H9 (cell line): ENCODE measurements at regions not wholly inside any gene's neighbourhood (a gene's known extent, or its start where the extent isn't known, plus 50 kb on each side); places are given as distances from the start of the nearest gene placed in this dataset.
A peak's percentile ranks its signal among the peaks of the same experiment; 100 is the strongest.

ENCODE experiments used
- DNase-seq: peaks from one replicate; pipeline ENCODE4 v3.0.0-alpha.2; 2017
- H2AFZ ChIP-seq: one replicate; pipeline ENCODE4 v1.6.1; 2013; ENCODE audit warnings: mild to moderate bottlenecking, low read length, control low read depth, moderate library complexity
- H2AK5ac ChIP-seq: 2 replicates; pipeline ENCODE4 v1.6.1; 2013; ENCODE audit warnings: low read length, control low read depth, mixed read lengths; ENCODE audit not compliant: insufficient read length
- H2BK120ac ChIP-seq: one replicate; pipeline ENCODE4 v1.6.1; 2013; ENCODE audit warnings: low read depth, mild to moderate bottlenecking, low read length, control low read depth, inconsistent platforms; ENCODE audit not compliant: poor library complexity, severe bottlenecking
- H2BK12ac ChIP-seq: 2 replicates; pipeline ENCODE4 v1.6.1; 2013; ENCODE audit warnings: low read length, control low read depth, mixed read lengths, low read depth; ENCODE audit not compliant: insufficient read length
- H2BK15ac ChIP-seq: 2 replicates; pipeline ENCODE4 v1.6.1; 2013; ENCODE audit warnings: low read depth, low read length, control low read depth
- H2BK20ac ChIP-seq: one replicate; pipeline ENCODE4 v1.6.1; 2013; ENCODE audit warnings: low read depth, mild to moderate bottlenecking, low read length, control low read depth, inconsistent platforms; ENCODE audit not compliant: poor library complexity, severe bottlenecking
- H2BK5ac ChIP-seq: 2 replicates; pipeline ENCODE4 v1.6.1; 2013; ENCODE audit warnings: low read length, control low read depth, mixed read lengths; ENCODE audit not compliant: insufficient read length
- H3K14ac ChIP-seq: 2 replicates; pipeline ENCODE4 v1.6.1; 2013; ENCODE audit warnings: low read length, control low read depth; ENCODE audit not compliant: insufficient read depth
- H3K18ac ChIP-seq: 2 replicates; pipeline ENCODE4 v1.6.1; 2013; ENCODE audit warnings: low read depth, mild to moderate bottlenecking, mixed read lengths, low read length, control low read depth; ENCODE audit not compliant: insufficient read length
- H3K23ac ChIP-seq: 2 replicates; pipeline ENCODE4 v1.6.1; 2013; ENCODE audit warnings: low read length, control low read depth, mixed read lengths, low read depth; ENCODE audit not compliant: insufficient read length
- H3K23me2 ChIP-seq: 2 replicates; pipeline ENCODE4 v1.6.1; 2013; ENCODE audit warnings: low read depth, mild to moderate bottlenecking, mixed read lengths, low read length, control low read depth; ENCODE audit not compliant: insufficient read length, poor library complexity, severe bottlenecking
- H3K27ac ChIP-seq: 2 replicates; pipeline ENCODE4 v1.5.1; 2013; ENCODE audit warnings: low read length, control low read depth, mixed read lengths, low read depth; ENCODE audit not compliant: insufficient read length
- H3K27me3 ChIP-seq: 2 replicates; pipeline ENCODE4 v1.6.1; 2013; ENCODE audit warnings: low read length, control low read depth, inconsistent platforms; ENCODE audit not compliant: insufficient read depth
- H3K4ac ChIP-seq: 2 replicates; pipeline ENCODE4 v1.6.1; 2013; ENCODE audit warnings: low read depth, mild to moderate bottlenecking, control low read depth, inconsistent platforms, low read length, moderate library complexity
- H3K4me1 ChIP-seq: 2 replicates; pipeline ENCODE4 v1.6.1; 2013; ENCODE audit warnings: low read length, control low read depth, inconsistent platforms; ENCODE audit not compliant: insufficient read depth
- H3K4me2 ChIP-seq: 2 replicates; pipeline ENCODE4 v1.6.1; 2013; ENCODE audit warnings: low read length, control low read depth, mixed read lengths; ENCODE audit not compliant: insufficient read length, insufficient read depth
- H3K56ac ChIP-seq: 2 replicates; pipeline ENCODE4 v1.6.1; 2013; ENCODE audit warnings: low read depth, mild to moderate bottlenecking, mixed read lengths, low read length, control low read depth; ENCODE audit not compliant: insufficient read length
- H3K79me1 ChIP-seq: 2 replicates; pipeline ENCODE4 v1.6.1; 2013; ENCODE audit warnings: low read depth, mild to moderate bottlenecking, moderate library complexity, low read length, control low read depth, inconsistent platforms; ENCODE audit not compliant: insufficient read depth, poor library complexity, severe bottlenecking
- H3K79me2 ChIP-seq: 2 replicates; pipeline ENCODE4 v1.6.1; 2013; ENCODE audit warnings: low read length, control low read depth, inconsistent platforms; ENCODE audit not compliant: insufficient read depth
- H3K9ac ChIP-seq: 2 replicates; pipeline ENCODE4 v1.6.1; 2013; ENCODE audit warnings: low read length, control low read depth, mixed read lengths; ENCODE audit not compliant: insufficient read length; ENCODE audit errors: extremely low read depth
- H3K9me3 ChIP-seq: one replicate; pipeline ENCODE4 v1.6.1; 2013; ENCODE audit warnings: low read depth, low read length, inconsistent platforms; ENCODE audit not compliant: control insufficient read depth
- H3T11ph ChIP-seq: one replicate; pipeline ENCODE4 v1.6.1; 2013; ENCODE audit warnings: mild to moderate bottlenecking, low read length, control low read depth, inconsistent platforms
- H4K20me1 ChIP-seq: one replicate; pipeline ENCODE4 v1.6.1; 2013; ENCODE audit not compliant: control insufficient read depth, insufficient read length, insufficient read depth
- H4K5ac ChIP-seq: 2 replicates; pipeline ENCODE4 v1.6.1; 2013; ENCODE audit warnings: low read depth, mild to moderate bottlenecking, mixed read lengths, low read length, control low read depth; ENCODE audit not compliant: insufficient read length
- H4K8ac ChIP-seq: replicated peaks from 2 replicates; pipeline ENCODE4 v1.6.1; 2013; ENCODE audit warnings: low read length, control low read depth, mixed read lengths, low read depth; ENCODE audit not compliant: insufficient read length
- H4K91ac ChIP-seq: 2 replicates; pipeline ENCODE4 v1.6.1; 2013; ENCODE audit warnings: low read depth, mild to moderate bottlenecking, moderate library complexity, mixed read lengths, low read length, control low read depth; ENCODE audit not compliant: insufficient read length
- H3K27ac Mint-ChIP-seq, 3 experiments: 2 replicates in 2 of 3; 3 replicates in 1 of 3; pipeline ENCODE4 v1.8.0; 2020 to 2021; ENCODE audit warnings: mixed read lengths in 3 of 3, mild to moderate bottlenecking in 1 of 3, moderate library complexity in 1 of 3
- H3K27me3 Mint-ChIP-seq: 2 replicates; pipeline ENCODE4 v1.8.0; 2021; ENCODE audit warnings: low read depth, mild to moderate bottlenecking, moderate library complexity, mixed read lengths
- H3K36me3 Mint-ChIP-seq, 3 experiments: 2 replicates in 2 of 3; 3 replicates in 1 of 3; pipeline ENCODE4 v1.8.0; 2020 to 2021; ENCODE audit warnings: low read depth in 3 of 3, mixed read lengths in 3 of 3; ENCODE audit not compliant: insufficient read depth in 1 of 3
- H3K4me1 Mint-ChIP-seq, 2 experiments: 2 replicates each; pipeline ENCODE4 v1.8.0; 2020; ENCODE audit warnings: mixed read lengths in 2 of 2
- H3K4me3 Mint-ChIP-seq, 2 experiments: 2 replicates in 1 of 2; 3 replicates in 1 of 2; pipeline ENCODE4 v1.8.0; 2020 to 2021; ENCODE audit warnings: mild to moderate bottlenecking in 2 of 2, mixed read lengths in 2 of 2, moderate library complexity in 1 of 2
- H3K9me3 Mint-ChIP-seq, 2 experiments: 2 replicates in 1 of 2; 3 replicates in 1 of 2; pipeline ENCODE4 v1.8.0; 2020; ENCODE audit warnings: mild to moderate bottlenecking in 2 of 2, mixed read lengths in 2 of 2, moderate library complexity in 1 of 2
- WGBS: extraction: QIAGEN DNeasy Blood & Tissue Kit; methylation state at CpG from one replicate; pipeline ENCODE4 v1.1.7; 2013; ENCODE audit warnings: missing lambda C conversion rate, low lambda C conversion rate, mixed read lengths; ENCODE audit not compliant: insufficient read length; ENCODE audit errors: extremely low coverage; 5-methylcytosine and 5-hydroxymethylcytosine counted together
- TF ChIP-seq, protein P1 (sequence below): fragments of 200-600 bp; sonication (generic); conservative IDR thresholded peaks from 3 replicates; pipeline ENCODE4 v1.8.0; 2021; ENCODE audit warnings: antibody characterized with exemption, mild to moderate bottlenecking

- no peak overlapping the region for H4K5ac ChIP-seq
- no peaks in the 10 kb centered on the region for H3K9me3 ChIP-seq
- H3K14ac ChIP-seq: no peak overlapping the region
- TF ChIP-seq, protein P1, sequence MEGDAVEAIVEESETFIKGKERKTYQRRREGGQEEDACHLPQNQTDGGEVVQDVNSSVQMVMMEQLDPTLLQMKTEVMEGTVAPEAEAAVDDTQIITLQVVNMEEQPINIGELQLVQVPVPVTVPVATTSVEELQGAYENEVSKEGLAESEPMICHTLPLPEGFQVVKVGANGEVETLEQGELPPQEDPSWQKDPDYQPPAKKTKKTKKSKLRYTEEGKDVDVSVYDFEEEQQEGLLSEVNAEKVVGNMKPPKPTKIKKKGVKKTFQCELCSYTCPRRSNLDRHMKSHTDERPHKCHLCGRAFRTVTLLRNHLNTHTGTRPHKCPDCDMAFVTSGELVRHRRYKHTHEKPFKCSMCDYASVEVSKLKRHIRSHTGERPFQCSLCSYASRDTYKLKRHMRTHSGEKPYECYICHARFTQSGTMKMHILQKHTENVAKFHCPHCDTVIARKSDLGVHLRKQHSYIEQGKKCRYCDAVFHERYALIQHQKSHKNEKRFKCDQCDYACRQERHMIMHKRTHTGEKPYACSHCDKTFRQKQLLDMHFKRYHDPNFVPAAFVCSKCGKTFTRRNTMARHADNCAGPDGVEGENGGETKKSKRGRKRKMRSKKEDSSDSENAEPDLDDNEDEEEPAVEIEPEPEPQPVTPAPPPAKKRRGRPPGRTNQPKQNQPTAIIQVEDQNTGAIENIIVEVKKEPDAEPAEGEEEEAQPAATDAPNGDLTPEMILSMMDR: no peak
- no peak overlapping the region for H2AFZ ChIP-seq
- H3K23me2 ChIP-seq: no peaks in the 10 kb centered on the region
- no peak overlapping the region for H3K9ac ChIP-seq
- H4K20me1 ChIP-seq: peaks cover 2% of the 10 kb centered on the region
- H3K27me3 Mint-ChIP-seq: peaks cover 17% of the 10 kb centered on the region
- H3T11ph ChIP-seq: no peak overlapping the region
- no peak overlapping the region for H2BK5ac ChIP-seq
- H3K9me3 Mint-ChIP-seq: peaks cover 8 to 17% of the 10 kb centered on the region in 2 experiments
- H3K23ac ChIP-seq: no peak overlapping the region
- H4K91ac ChIP-seq: no peak overlapping the region
- no peaks in the 10 kb centered on the region for H3K79me2 ChIP-seq
- no peak overlapping the region for H3K18ac ChIP-seq
- no peak overlapping the region for H3K4ac ChIP-seq
- no peak overlapping the region for H2BK12ac ChIP-seq
- no peak overlapping the region for H2BK15ac ChIP-seq
- no peaks in the 10 kb centered on the region for H3K27me3 ChIP-seq
- no peak overlapping the region for H3K4me2 ChIP-seq
- no peaks in the 10 kb centered on the region for H3K79me1 ChIP-seq
- H4K8ac ChIP-seq: no peak overlapping the region
- no peak overlapping the region for H3K27ac ChIP-seq
- H3K4me1 ChIP-seq: no peaks in the 10 kb centered on the region
- no peak overlapping the region for H2AK5ac ChIP-seq
- H2BK120ac ChIP-seq: no peak overlapping the region
- no peak overlapping the region for H3K56ac ChIP-seq
- H3K4me1 Mint-ChIP-seq: peaks cover 28 to 30% of the 10 kb centered on the region in 2 experiments
- H3K27ac Mint-ChIP-seq: peak overlapping the region in 1 of 3 experiments; percentile 34; a peak in 3 of 7 replicates
- no peak overlapping the region for H3K4me3 Mint-ChIP-seq
- no peak for DNase-seq
- peaks cover 4 to 15% (median 5%) of the 10 kb centered on the region in 3 experiments; a peak in 4 of 7 replicates for H3K36me3 Mint-ChIP-seq
- H2BK20ac ChIP-seq: no peak overlapping the region
- WGBS: no CpG with 5 or more reads among the region's 3 CpGs
Observed at GRCh38 chr15:89019436-89019835, 68.8 kb upstream of the ABHD2 start.
